ENCODE measurements at regions not wholly inside any gene's neighbourhood (a gene's known extent, or its start where the extent isn't known, plus 50 kb on each side); places are given as distances from the start of the nearest gene placed in this dataset.

DNA sequence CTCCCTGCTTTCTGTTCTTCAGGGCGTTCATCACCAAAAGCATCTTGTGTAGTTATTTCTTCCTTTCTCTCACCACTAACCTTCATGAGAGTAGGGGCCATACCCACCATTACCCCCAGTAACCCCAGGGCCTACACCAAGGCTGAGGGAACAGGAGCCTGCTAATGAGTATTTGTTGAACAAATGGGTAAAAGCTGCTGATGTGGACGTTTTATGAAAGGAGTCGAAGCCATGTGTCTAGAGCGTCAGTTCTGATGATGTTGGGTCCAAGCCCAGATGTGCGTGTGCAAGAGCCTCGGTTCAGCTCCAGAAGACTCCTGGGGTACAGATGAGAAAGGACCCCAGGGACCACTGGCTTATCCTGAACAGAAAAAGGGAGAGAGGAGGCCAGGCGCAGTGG is 77.1 kb upstream of the TBC1D3K start:
- peaks cover 4% of the 10 kb centered on the region for H3K4me1 Mint-ChIP-seq
- H3K27ac Mint-ChIP-seq: no peak overlapping the region
- no peak overlapping the region for H3K4me3 Mint-ChIP-seq
- H3K27me3 Mint-ChIP-seq (ENCODE audit: low read depth, poor library complexity): peaks cover 40% of the 10 kb centered on the region
- no peak for DNase-seq
- no peaks in the 10 kb centered on the region for H3K9me3 Mint-ChIP-seq
- TF ChIP-seq, protein P1, sequence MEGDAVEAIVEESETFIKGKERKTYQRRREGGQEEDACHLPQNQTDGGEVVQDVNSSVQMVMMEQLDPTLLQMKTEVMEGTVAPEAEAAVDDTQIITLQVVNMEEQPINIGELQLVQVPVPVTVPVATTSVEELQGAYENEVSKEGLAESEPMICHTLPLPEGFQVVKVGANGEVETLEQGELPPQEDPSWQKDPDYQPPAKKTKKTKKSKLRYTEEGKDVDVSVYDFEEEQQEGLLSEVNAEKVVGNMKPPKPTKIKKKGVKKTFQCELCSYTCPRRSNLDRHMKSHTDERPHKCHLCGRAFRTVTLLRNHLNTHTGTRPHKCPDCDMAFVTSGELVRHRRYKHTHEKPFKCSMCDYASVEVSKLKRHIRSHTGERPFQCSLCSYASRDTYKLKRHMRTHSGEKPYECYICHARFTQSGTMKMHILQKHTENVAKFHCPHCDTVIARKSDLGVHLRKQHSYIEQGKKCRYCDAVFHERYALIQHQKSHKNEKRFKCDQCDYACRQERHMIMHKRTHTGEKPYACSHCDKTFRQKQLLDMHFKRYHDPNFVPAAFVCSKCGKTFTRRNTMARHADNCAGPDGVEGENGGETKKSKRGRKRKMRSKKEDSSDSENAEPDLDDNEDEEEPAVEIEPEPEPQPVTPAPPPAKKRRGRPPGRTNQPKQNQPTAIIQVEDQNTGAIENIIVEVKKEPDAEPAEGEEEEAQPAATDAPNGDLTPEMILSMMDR (IDR thresholded peaks at IDR 0.05): no peak
- no peaks in the 10 kb centered on the region for H3K36me3 Mint-ChIP-seq (ENCODE audit: low read depth)

DNA sequence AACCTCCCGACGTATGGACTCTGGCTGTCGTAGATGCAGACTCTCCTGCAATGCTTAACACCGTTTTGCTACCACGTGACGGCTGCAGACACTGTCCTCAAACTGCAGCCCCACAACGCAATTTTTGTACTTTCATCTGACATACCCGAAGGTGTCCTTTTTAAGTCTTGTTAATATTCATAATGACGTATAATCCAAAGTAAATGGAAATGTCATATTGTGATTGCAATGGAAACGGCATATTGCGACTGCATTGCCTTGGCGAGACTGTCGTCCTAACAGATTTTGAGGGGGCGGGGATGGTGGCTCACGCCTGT is 79.3 kb upstream of the TBC1D3K start:
- H3K9me3 Mint-ChIP-seq: no peaks in the 10 kb centered on the region
- peak overlapping the region; percentile 37 for H3K4me3 Mint-ChIP-seq
- H3K27me3 Mint-ChIP-seq (ENCODE audit: low read depth, poor library complexity): peaks cover 45% of the 10 kb centered on the region
- no peak for DNase-seq
- H3K36me3 Mint-ChIP-seq (ENCODE audit: low read depth): no peaks in the 10 kb centered on the region
- TF ChIP-seq, protein P1 (IDR thresholded peaks at IDR 0.05): peak; percentile 23
- peaks cover 4% of the 10 kb centered on the region for H3K4me1 Mint-ChIP-seq
- H3K27ac Mint-ChIP-seq: no peak overlapping the region

DNA sequence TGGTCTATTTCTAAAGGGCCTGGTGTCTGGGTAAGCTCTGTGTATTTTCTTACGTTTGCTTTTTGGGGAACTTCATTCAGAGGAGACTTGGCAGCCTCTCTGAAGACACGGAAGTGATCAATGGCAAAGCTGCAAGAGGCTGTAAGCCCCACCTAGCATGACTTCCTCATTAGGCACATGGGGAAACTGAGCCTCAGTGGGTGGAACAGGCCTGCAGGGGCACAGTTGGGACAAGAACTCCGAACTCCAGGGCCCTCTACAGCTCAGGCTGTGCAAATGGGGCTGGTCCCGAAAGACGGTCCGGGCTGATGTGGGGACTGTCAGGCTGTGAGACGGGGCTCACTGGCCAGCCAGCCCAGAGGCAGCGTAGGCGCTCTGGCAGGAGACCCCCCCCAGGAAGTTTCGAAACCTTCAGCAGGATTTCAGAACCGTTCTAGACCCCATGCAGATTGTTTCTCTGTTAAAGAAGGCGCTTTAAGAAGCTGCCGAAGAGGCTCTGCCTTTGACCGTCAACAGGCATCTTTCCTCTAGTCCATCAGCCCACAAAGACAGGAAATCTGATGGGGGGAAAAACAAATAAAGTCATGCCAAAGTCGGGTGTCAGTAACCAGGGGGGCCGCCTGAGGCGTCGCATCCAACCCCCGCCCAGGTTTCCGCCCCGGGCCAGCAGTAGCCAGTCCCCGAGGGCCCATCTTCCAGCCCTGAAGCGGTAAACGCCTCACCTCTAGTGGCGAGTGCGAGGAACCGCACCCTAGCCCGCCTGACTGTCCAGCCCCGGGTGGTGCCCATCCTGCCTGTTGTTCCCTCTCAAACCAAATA is 79.8 kb upstream of the TBC1D3K start:
- Mint-ChIP-seq H3K36me3 (ENCODE audit: low read depth) (no peaks in the 10 kb centered on the region), H3K27me3 (ENCODE audit: low read depth, poor library complexity) (peaks cover 41% of the 10 kb centered on the region), H3K4me1 (peaks cover 4% of the 10 kb centered on the region), H3K4me3 (peak overlapping the region; percentile 47), H3K27ac (no peak overlapping the region), H3K9me3 (no peaks in the 10 kb centered on the region)
- peak; percentile 84 for DNase-seq
- TF ChIP-seq, protein P1 (IDR thresholded peaks at IDR 0.05): peak; percentile 94

DNA sequence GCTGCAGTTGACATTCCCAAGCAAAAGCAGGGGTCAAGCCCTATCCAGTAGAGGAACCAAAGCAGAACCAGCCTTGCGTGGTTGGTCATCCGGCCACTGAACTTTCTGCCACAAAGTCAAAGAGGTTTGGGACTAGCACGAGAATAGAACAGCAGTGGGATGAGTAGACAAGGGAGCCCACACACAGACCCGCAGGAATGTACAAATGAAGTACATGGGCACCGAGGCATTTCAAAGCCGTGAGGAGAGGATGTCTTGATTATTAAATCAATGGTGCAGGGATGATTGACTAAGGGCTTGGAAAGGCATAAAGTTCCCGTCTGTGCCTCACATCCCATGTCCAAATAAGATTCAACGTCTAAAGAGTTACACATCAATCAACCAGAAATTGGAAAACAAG is 81.8 kb upstream of the TBC1D3K start:
- Mint-ChIP-seq H3K9me3 (no peaks in the 10 kb centered on the region), H3K4me1 (peaks cover 4% of the 10 kb centered on the region), H3K27me3 (ENCODE audit: low read depth, poor library complexity) (peaks cover 41% of the 10 kb centered on the region), H3K27ac (no peak overlapping the region), H3K36me3 (ENCODE audit: low read depth) (no peaks in the 10 kb centered on the region), H3K4me3 (no peak overlapping the region)
- TF ChIP-seq, protein P1 (IDR thresholded peaks at IDR 0.05): no peak
- DNase-seq: no peak

DNA sequence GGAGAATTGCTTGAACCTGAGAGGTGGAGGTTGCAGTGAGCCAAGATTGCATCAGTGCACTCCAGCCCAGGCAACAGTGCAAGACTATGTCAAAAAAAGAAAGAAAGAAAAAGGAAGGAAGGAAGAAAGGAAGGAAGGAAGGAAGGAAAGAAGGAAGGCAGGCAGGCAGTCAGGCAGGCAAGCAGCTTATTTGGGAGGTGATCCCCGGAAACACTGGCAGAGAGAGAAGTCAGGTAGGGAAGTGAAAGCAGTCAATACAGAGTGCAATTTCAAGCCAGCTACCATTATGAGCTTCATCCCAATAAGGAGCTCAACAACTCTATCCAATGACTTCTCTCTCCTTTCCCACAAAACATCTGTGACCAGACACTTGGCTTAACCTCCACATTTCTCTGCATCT is 83.0 kb upstream of the TBC1D3K start:
- TF ChIP-seq, protein P1 (IDR thresholded peaks at IDR 0.05): no peak
- no peak for DNase-seq
- Mint-ChIP-seq H3K9me3 (no peaks in the 10 kb centered on the region), H3K4me3 (no peak overlapping the region), H3K4me1 (peaks cover 4% of the 10 kb centered on the region), H3K27ac (no peak overlapping the region), H3K27me3 (ENCODE audit: low read depth, poor library complexity) (peaks cover 38% of the 10 kb centered on the region), H3K36me3 (ENCODE audit: low read depth) (no peaks in the 10 kb centered on the region)

DNA sequence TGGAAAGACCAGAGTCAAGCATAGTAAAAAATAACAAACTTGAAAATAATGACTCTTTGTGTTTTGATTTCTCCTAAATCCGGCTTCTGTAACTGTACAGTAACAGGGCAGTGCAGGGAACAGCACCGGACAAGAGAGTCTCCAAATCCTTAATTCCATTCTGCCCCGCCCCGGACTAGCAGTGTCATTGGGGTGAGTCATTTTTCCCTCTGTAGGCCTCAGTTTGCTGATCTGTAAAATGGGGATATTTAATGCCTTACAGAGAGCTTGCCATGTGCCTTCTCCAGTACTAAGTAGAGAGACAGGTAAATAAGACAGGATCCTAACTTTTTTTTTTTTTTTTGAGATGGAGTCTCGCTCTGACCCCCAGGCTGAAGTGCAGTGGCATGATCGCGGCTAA is 83.6 kb upstream of the TBC1D3K start:
- no peaks in the 10 kb centered on the region for H3K36me3 Mint-ChIP-seq (ENCODE audit: low read depth)
- H3K27ac Mint-ChIP-seq: no peak overlapping the region
- peaks cover 35% of the 10 kb centered on the region for H3K27me3 Mint-ChIP-seq (ENCODE audit: low read depth, poor library complexity)

More for the DNA sequence above, 83.6 kb upstream of the TBC1D3K start:
- DNase-seq: no peak
- Mint-ChIP-seq H3K9me3 (no peaks in the 10 kb centered on the region), H3K4me1 (peaks cover 4% of the 10 kb centered on the region), H3K4me3 (no peak overlapping the region)
- TF ChIP-seq, protein P1 (IDR thresholded peaks at IDR 0.05): no peak
